ENCODE measurements at regions not wholly inside any gene's neighbourhood (a gene's known extent, or its start where the extent isn't known, plus 50 kb on each side); places are given as distances from the start of the nearest gene placed in this dataset.

DNA sequence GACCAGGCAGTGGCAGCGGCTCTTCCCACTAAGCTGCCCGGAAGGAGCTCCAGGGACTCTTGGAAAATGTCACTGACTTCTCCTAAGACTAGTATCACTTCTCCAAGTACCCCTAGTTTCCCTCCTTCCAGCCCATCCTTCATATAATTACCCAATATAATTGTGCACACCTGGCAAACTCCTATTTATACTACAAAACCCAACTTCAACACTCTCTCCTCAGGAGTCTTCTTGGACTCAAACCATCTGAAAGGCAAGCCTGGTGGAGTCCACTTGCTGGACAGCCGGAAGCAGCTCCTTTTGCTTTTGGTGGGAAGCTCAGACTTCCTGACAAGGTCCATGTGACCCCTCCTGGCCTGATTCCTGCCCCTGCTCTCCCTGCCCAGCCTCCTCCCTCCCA, 955.9 kb downstream of the TBC1D22A start:
- CTCF ChIA-PET = no interaction called here
- Histone ChIP-seq H3K4me1 (ENCODE audit: control insufficient read depth, insufficient read depth, low read length) (no peaks in the 10 kb centered on the region), H3K36me3 (ENCODE audit: control insufficient read depth, insufficient read depth, low read length) (no peaks in the 10 kb centered on the region), H3K4ac (ENCODE audit: low read depth, low read length) (no peak overlapping the region), H4K8ac (ENCODE audit: low read depth in 2 of 2, low read length in 2 of 2) (no peak overlapping the region), H4K91ac (ENCODE audit: insufficient read depth, low read depth, low read length) (no peak overlapping the region), H3K23ac (ENCODE audit: low read depth, low read length) (no peak overlapping the region), H4K5ac (ENCODE audit: low read depth, low read length) (no peak overlapping the region), H2BK15ac (ENCODE audit: low read depth, low read length) (no peak overlapping the region), H2BK120ac (ENCODE audit: low read depth, low read length) (no peak overlapping the region), H2AK5ac (ENCODE audit: low read depth, low read length) (no peak overlapping the region), H3K9ac (ENCODE audit: low read depth, low read length) (no peak overlapping the region), H3K9me3 (ENCODE audit: control insufficient read depth, insufficient read depth, low read length) (peaks cover 44% of the 10 kb centered on the region), H3K56ac (ENCODE audit: extremely low read depth, insufficient read depth, low read length) (no peak overlapping the region), H2BK20ac (ENCODE audit: low read depth, low read length) (no peak overlapping the region), H3K79me1 (ENCODE audit: low read depth in 1 of 2, low read length in 2 of 2) (no peaks in the 10 kb centered on the region), H2BK5ac (ENCODE audit: low read depth, low read length, poor library complexity, severe bottlenecking) (no peak overlapping the region), H3K9me1 (ENCODE audit: insufficient read depth, low read length) (no peaks in the 10 kb centered on the region), H3K14ac (replicated peaks; ENCODE audit: low read depth, low read length) (no peak overlapping the region), H2AFZ (replicated peaks; ENCODE audit: low read length, poor library complexity) (no peak overlapping the region), H3K27ac (ENCODE audit: insufficient read depth, low read length) (no peak overlapping the region), H3K27me3 (ENCODE audit: control insufficient read depth, insufficient read depth, low read length) (no peaks in the 10 kb centered on the region), H2AK9ac (replicated peaks; ENCODE audit: low read depth, low read length, poor library complexity) (no peak overlapping the region), H3K18ac (ENCODE audit: low read depth, low read length) (no peak overlapping the region), H3K4me2 (ENCODE audit: low read depth, low read length) (no peak overlapping the region), H4K20me1 (ENCODE audit: insufficient read depth, low read length) (no peaks in the 10 kb centered on the region), H3K4me3 (ENCODE audit: insufficient read depth, low read depth, low read length) (no peak overlapping the region)
- intact Hi-C loops (cut with micrococcal nuclease) = no loop called here
- TF ChIP-seq MAFK (IDR thresholded peaks at IDR 0.05; ENCODE audit: low read depth, low read length) (no peak), RFX5 (IDR thresholded peaks at IDR 0.05; ENCODE audit: low read depth, low read length) (no peak), BHLHE40 (IDR thresholded peaks at IDR 0.05; ENCODE audit: low read depth, low read length) (no peak), MAZ (IDR thresholded peaks at IDR 0.05; ENCODE audit: borderline replicate concordance, low read depth, low read length) (no peak), MXI1 (IDR thresholded peaks at IDR 0.05; ENCODE audit: borderline replicate concordance, low read depth, low read length) (no peak), POLR2A (IDR thresholded peaks at IDR 0.05; ENCODE audit: low read depth, low read length) (no peak), NFE2L2 (IDR thresholded peaks at IDR 0.05; ENCODE audit: low read depth, low read length) (no peak), RCOR1 (IDR thresholded peaks at IDR 0.05; ENCODE audit: insufficient replicate concordance, low read length) (no peak), RAD21 (IDR thresholded peaks at IDR 0.05; ENCODE audit: low read length) (no peak)
- TF ChIP-seq, protein P1, sequence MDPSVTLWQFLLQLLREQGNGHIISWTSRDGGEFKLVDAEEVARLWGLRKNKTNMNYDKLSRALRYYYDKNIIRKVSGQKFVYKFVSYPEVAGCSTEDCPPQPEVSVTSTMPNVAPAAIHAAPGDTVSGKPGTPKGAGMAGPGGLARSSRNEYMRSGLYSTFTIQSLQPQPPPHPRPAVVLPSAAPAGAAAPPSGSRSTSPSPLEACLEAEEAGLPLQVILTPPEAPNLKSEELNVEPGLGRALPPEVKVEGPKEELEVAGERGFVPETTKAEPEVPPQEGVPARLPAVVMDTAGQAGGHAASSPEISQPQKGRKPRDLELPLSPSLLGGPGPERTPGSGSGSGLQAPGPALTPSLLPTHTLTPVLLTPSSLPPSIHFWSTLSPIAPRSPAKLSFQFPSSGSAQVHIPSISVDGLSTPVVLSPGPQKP (IDR thresholded peaks at IDR 0.05; ENCODE audit: borderline replicate concordance, low read depth, low read length) = no peak
- TF ChIP-seq, protein P2, sequence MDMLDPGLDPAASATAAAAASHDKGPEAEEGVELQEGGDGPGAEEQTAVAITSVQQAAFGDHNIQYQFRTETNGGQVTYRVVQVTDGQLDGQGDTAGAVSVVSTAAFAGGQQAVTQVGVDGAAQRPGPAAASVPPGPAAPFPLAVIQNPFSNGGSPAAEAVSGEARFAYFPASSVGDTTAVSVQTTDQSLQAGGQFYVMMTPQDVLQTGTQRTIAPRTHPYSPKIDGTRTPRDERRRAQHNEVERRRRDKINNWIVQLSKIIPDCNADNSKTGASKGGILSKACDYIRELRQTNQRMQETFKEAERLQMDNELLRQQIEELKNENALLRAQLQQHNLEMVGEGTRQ (IDR thresholded peaks at IDR 0.05; ENCODE audit: low read depth, low read length) = no peak
- ATAC-seq (ENCODE audit: low read depth) = no peak
- dilution Hi-C loops (cut with HindIII; ENCODE audit: low sequenced_read_pairs, unreplicated experiment) = no loop called here
- BruUV-seq (replicated peaks) = no TSS peak
- no peak for DNase-seq
- WGBS, 2 experiments (ENCODE audit: extremely low coverage in 2 of 2, insufficient read length in 1 of 2) = no CpG with 5 or more reads among the region's 3 CpGs
- POLR2A ChIA-PET (ENCODE audit: unreplicated experiment) = no interaction called here
- in situ Hi-C loops (cut with MboI; ENCODE audit: low sequenced_read_pairs) = no loop called here

Measured in IMR-90 (cell line).